ENCODE measurements at regions not wholly inside any gene's neighbourhood (a gene's known extent, or its start where the extent isn't known, plus 50 kb on each side); places are given as distances from the start of the nearest gene placed in this dataset.

GRCh38 chr7:41346878-41347277, 356.0 kb downstream of the INHBA start:
- no peaks in the 10 kb centered on the region for H3K79me2 ChIP-seq (ENCODE audit: insufficient read depth)
- H3K4me3 ChIP-seq (ENCODE audit: low read depth in 2 of 2, low read length in 1 of 2), result no peak overlapping the region
- DNase-seq, result no peak
- CTCF ChIA-PET, result no interaction called here
- no peaks in the 10 kb centered on the region for H3K9me2 ChIP-seq
- no peaks in the 10 kb centered on the region for H3K36me3 ChIP-seq (replicated peaks in 1 of 2; ENCODE audit: control insufficient read depth in 1 of 2, insufficient read depth in 2 of 2, low read length in 1 of 2)
- no peaks in the 10 kb centered on the region for H4K20me1 ChIP-seq (ENCODE audit: insufficient read depth)
- no peaks in the 10 kb centered on the region for H3F3A ChIP-seq (replicated peaks; ENCODE audit: insufficient read depth)
- H3K9ac ChIP-seq, result no peak overlapping the region
- TF ChIP-seq IRF3 (IDR thresholded peaks at IDR 0.05; ENCODE audit: low read depth, low read length), result no peak
- TF ChIP-seq ZBTB33 (IDR thresholded peaks at IDR 0.05; ENCODE audit: borderline replicate concordance, low read depth), result no peak
- TF ChIP-seq CTCF (IDR thresholded peaks at IDR 0.05), result no peak
- no peak for TF ChIP-seq RCOR1 (IDR thresholded peaks at IDR 0.05; ENCODE audit: low read length)
- no peak for TF ChIP-seq TEAD4 (IDR thresholded peaks at IDR 0.05; ENCODE audit: borderline replicate concordance, insufficient read depth)
- no peak for TF ChIP-seq MXI1 (IDR thresholded peaks at IDR 0.05; ENCODE audit: low read depth, low read length)
- no peaks in the 10 kb centered on the region for H3K27me3 ChIP-seq (ENCODE audit: insufficient read depth)
- POLR2A ChIA-PET, result no interaction called here
- H3K4me1 ChIP-seq (ENCODE audit: control insufficient read depth in 1 of 2, insufficient read depth in 2 of 2, low read depth in 1 of 2, low read length in 1 of 2), result no peaks in the 10 kb centered on the region
- no peak overlapping the region for H3K4me2 ChIP-seq
- H2AFZ ChIP-seq (ENCODE audit: low read depth), result no peak overlapping the region
- 79% methylated on average over 5 of the region's 5 CpGs for WGBS (ENCODE audit: low lambda C conversion rate)
- no peaks in the 10 kb centered on the region for H3K9me3 ChIP-seq
- no peak overlapping the region for H3K27ac ChIP-seq (ENCODE audit: low read depth in 2 of 2, low read length in 1 of 2)

GRCh38 chr7:41339913-41340676, 362.8 kb downstream of the INHBA start:
- ChIA-PET CTCF (interaction anchor here (0.9 to 1.2 kb wide), 3 partner anchors 30 to 1108 kb away, joined by 3 read pairs; no protein-coding TSS in a partner anchor), POLR2A (no interaction called here)

More at GRCh38 chr7:41339913-41340676, 362.8 kb downstream of the INHBA start:
- Histone ChIP-seq H3K4me2 (no peak overlapping the region), H3F3A (replicated peaks; ENCODE audit: insufficient read depth) (peaks cover 6% of the 10 kb centered on the region), H4K20me1 (ENCODE audit: insufficient read depth) (no peaks in the 10 kb centered on the region), H3K9me2 (no peaks in the 10 kb centered on the region), H3K27ac (ENCODE audit: low read depth in 2 of 2, low read length in 1 of 2) (no peak overlapping the region), H3K9me3 (no peaks in the 10 kb centered on the region), H3K4me1 (ENCODE audit: control insufficient read depth in 1 of 2, insufficient read depth in 2 of 2, low read depth in 1 of 2, low read length in 1 of 2) (peaks cover 0 to 2% of the 10 kb centered on the region in 2 experiments; a peak in 2 of 4 replicates), H2AFZ (ENCODE audit: low read depth) (no peak overlapping the region), H3K4me3 (ENCODE audit: low read depth in 2 of 2, low read length in 1 of 2) (no peak overlapping the region), H3K36me3 (replicated peaks in 1 of 2; ENCODE audit: control insufficient read depth in 1 of 2, insufficient read depth in 2 of 2, low read length in 1 of 2) (no peaks in the 10 kb centered on the region), H3K79me2 (ENCODE audit: insufficient read depth) (no peaks in the 10 kb centered on the region), H3K27me3 (ENCODE audit: insufficient read depth) (no peaks in the 10 kb centered on the region), H3K9ac (no peak overlapping the region)
- WGBS (ENCODE audit: low lambda C conversion rate), result 87% methylated on average over 8 of the region's 8 CpGs
- TF ChIP-seq TEAD4 (IDR thresholded peaks at IDR 0.05; ENCODE audit: borderline replicate concordance, insufficient read depth) (no peak), FOXM1 (IDR thresholded peaks at IDR 0.05; ENCODE audit: low read depth) (no peak), PBX3 (IDR thresholded peaks at IDR 0.05) (no peak), GATA2 (CRISPR knock-in tag; IDR thresholded peaks at IDR 0.05) (no peak), EP300 (IDR thresholded peaks at IDR 0.05; ENCODE audit: borderline replicate concordance in 1 of 2, low read depth in 1 of 2, low read length in 1 of 2) (no peak)
- no peak for DNase-seq

All from SK-N-SH (cell line).